ENCODE measurements at regions not wholly inside any gene's neighbourhood (a gene's known extent, or its start where the extent isn't known, plus 50 kb on each side); places are given as distances from the start of the nearest gene placed in this dataset.
"Not testable (repeated sequence)": the region's sequence is repeated elsewhere in the genome, so short reads cannot be mapped to it uniquely, and the experiment has no call there.

DNA sequence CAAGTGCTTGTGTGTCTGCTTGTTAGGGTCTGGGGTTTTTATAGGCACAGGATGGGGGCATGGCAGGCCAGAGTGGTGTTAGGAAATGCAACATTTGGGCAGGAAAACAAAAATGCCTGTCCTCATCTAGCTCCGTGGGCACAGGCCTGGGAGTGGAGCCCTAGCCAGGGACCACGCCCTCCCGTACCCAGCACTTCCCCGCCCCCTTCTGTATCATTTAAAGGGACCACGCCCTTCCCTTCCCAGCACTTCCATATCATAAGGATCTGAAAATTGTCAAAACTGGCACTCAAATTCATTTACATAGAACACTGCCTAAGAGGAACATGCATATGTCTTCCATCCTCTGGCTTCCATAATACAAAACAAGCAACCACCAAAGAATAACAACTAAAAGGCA is 185.8 kb downstream of the B3GLCT start:
- DNase-seq = no peak

DNA sequence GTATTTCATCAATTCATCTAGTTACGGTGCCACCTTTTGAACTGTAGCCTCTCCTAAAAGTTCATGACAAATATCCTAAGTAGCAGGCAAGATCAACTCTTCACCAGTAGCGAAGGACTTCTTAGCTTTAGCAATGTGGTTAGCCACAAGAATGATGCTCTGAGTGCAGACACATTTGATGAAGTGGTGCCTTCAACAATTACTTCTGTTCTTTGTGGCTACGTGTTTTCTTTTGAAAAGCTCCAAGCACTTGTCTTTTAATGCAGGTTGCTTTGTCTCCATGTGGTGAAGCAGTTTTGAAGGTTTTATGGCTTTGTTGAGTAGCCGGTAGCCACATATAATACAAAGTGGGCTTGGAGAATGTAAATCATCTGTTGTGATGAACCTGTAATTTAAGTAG is 194.7 kb downstream of the B3GLCT start:
- DNase-seq = peak in 1 of 2 experiments; percentile 2

DNA sequence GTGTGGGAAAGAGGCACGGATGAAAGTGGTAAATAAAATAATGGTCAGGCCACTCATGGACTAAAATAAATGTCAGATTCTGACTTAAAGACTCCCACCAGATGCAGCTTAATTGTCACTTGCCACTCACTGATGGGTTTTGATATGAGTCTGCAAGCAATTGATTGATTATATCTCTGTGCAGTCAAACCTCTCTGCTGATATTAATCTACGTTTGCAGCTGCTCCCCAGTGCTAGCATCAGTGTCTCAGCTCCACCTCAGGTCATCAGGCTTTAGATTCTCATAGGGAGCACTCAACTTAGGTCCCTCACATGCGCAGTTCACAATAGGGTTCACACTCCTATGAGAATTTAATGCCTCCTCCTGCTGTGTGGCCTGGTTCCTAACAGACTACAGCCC is 195.3 kb downstream of the B3GLCT start:
- no peak for DNase-seq

DNA sequence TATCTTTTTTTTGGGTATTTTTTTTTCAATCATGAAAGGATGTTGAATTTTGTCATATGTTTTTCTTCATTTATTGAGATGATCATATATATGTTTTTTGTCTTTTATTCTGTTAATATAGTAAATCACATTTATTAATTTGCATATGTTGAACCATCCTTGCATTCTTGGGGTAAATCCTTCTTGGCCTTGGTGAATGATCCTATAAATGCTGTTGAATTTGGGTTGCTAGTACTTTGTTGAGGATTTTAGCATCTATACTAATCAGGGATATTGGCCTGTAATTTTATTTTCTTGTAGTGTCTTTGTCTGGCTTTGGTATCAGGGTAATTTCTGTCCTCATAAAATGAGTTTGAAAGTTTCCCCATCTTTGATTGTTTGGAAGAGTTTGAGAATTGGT is 199.9 kb downstream of the B3GLCT start:
- no peak for DNase-seq

DNA sequence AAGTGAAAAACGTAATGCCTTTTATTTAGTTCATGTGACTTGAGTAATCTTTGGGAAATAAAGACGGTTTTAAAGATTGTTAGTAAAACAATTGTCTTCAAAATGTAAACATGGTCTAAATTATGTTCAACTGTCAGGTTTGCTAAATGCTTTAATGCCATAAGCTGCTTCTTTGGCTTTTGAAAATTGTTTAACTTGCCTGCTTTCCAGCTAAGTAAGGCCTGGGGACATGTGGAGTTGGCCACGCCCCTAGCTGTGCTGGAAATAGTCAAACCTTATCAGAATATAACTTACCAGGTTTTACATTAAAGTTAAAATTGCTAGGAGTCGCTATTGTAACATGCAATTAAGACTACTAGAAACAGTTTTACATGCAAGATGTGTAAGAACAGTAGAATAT is 203.9 kb downstream of the B3GLCT start:
- DNase-seq = not testable (repeated sequence)

DNA sequence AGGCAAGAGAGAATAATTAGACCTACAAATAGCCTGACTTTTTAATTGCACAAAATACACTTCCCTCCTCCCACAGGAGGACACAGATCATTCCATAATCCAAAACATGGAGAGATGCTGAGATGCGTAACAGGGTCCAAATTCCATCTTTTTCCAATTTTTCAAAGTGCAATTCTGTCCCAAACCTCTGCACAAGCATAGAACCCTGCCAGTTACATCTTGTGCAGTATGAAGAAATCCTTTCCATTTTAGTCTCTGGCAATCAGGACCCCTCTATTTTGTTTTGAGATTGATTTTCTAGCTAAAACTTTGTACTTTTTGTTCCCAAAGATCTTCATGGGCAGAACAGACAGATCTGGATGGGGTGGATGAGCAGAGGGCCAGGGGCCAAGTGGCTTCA is 209.2 kb downstream of the B3GLCT start:
- no peak for DNase-seq

DNA sequence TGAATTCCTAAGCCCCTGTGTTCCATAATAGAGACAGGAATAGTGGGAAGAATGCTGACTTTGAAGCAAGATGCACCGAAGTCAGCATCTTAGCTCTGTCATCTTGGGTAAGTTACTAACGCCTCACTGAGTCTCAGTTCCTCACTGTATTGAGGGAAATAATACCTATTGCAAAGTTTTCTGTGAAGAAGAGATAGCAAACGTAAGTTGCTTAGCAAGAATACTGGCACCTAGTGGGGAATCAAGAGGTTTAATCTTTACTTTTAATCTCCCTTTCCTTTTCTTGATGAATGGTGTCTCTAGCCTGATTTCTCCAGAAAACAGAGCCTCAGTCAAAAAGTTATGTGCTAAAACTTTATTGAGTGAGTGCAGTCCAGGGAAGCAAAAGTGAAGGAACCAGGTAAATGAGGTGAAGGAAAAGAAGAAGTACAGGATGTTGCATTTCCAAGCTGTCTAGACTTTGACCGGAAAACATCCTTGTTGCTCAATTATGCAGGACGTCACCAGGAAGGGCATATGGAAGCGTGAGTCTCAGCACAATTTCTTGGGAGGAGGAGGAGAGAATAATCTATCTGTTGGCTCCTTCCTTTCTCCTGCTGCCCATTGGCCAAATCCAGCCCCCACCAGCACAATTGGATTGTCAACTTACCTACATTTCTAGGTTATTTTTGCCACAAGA is 210.0 kb downstream of the B3GLCT start:
- no peak for DNase-seq

DNA sequence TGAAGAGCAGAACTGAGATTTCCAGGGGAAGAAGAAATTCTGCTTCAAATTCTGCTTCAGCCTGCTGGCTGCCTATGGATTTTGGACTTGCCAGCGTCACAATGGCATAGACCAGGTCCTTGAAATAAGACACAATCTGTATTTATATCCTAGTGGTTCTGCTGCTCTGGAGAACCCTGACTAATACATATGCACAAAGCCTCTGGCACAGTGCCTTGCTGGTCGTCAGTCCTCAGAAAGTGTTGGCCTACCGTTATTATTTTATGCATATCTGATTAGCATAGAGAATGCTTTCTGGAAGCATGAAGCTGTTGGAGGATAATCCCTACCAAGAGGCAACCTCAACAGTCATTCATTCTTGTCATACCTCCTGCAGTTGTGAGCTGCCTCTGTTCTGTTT is 213.7 kb downstream of the B3GLCT start:
- no peak for DNase-seq

DNA sequence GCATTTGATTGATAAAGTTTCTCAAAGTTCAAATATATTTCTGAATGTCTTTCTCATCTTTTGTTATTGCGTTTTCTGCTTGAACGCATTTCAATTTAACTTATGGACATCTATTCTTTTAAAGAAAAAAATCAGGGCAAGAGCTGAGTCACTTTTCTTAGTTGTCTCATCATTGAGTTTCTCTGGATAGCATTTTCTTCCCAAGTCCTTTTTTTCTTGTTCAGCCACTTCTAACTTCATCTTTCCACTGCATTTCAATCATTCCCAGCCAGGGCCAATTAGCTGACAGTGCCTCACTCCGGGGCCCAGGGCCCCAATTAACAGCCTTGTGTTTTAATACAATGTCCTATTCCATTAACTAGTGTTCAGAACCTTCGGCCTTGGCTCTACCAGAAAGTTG is 216.3 kb downstream of the B3GLCT start:
- no peak for DNase-seq

DNA sequence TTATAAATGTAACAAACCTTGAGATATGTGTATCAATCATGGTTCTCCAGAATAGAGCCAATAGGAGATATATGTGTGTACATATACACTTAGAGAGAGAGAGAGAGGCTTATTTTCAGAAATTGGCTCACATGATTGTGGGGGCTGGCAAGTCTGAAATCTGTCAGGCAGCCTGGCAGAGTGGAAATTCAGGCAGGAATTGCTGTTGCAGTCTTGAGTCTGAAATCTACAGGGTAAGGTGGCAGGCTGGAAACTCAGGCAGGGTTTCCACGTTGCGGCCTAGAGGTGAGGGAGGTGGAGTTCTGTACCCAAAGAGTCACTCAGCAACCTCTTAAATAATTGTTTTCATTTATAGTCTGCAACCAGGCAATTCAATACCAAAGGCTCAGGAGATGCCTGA is 218.4 kb downstream of the B3GLCT start:
- DNase-seq = no peak

DNA sequence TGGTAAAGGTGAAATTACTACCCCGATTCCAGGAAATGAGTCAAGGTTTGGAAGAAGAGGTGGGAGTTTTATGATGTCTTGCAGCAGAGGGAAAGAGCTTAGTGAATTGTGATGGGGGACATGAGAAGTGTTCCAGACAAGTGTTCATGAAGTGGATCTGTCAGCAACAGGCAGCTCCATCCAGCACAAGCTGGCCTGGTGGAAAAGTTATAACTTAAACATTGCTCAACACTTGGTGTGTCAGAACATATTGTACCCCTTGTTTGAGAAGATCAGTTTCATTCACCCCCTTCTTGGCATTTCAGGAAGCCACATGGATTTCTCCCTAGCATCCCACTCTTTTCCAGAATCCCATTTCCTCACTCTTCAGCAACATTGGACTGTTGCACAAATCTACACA is 222.0 kb downstream of the B3GLCT start:
- DNase-seq = no peak

DNA sequence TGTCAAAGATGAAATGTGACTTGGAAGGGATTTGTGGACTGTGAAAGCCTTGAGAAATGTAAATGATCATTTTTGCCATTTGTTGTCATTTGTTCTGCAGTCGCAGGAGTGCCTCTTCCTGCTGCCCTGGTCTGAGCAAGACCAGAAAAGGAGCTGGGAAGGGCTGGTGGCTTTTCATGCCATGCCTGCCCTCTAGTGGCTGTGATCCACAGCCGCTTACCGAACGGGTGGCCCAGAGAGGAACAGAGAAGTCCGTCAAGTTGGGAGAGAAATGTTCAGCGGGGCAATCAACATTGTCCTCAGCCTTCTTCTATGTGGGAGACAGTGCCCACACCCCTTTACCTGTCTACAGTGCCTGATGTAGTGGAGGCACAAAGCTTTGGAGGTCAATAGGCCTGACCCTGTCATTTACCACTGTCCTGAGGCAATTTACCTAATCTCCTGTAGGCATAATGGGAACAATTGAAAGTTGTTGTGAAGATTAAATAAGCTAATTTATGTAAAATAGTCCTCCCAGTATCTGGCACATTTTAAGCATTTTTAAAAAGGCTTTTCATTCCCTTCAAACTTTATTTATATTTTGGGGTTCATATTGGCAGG is 224.5 kb downstream of the B3GLCT start:
- peak in 1 of 2 experiments; percentile 26 for DNase-seq

DNA sequence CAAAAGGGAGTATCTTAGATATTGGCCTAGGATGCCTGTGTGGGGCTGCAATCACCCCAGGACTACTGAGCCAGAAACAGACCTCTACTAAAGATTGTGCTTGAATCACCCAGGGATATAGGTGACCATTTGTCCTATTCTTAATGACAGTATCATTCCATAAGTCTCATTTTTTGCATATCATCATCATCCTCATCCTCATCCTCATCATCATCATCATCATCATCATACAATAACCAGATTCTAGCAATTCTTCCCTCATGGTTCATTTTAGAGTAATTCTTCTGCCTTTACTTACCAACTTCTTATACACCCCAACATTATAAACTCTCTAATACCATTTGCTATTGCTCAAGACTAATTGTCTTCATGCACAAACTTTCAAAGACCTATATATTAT is 226.6 kb downstream of the B3GLCT start:
- no peak for DNase-seq

DNA sequence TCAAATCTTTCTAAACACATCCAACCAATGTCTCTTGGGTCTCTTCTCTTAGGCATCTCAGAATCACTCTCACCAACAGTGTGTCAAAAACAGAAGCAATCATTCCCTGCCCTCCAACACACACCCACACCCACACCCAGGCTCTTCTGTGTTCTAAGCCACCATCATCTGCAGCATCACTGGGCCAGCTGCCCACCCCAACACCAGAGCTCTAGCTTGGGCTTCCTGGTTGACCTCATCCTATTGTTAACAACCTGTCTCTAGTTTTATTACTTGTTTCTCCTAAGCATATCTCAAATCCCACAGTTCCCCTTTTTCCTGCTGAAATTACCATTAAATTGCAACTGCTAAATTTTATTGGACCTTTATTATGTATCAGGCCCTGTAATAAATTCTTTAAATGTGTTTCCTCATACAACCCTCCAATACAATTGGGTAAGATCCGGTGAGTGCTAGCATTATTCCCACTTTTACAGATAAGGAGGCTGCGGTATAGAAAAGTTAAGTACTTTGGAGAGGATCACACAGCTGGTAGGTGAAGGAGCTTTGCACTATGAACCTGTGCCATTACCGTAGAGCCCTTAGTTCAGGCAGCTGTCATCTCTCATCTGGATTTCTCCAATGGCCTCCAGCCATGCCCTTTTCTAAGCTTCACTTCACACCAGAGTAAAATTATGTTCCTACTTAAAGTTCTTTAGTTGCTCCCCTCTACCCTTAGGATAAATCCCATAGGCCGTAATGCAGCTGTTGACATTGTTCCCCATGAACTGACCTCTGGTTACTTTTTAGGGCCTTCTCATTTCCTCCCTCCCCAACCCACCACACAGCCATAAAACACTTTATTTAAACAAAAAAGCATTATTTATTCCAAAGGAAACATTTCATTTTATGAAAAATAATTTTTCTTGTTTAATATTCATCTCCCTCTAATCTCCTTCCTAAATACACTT is 227.7 kb downstream of the B3GLCT start:
- no peak for DNase-seq

DNA sequence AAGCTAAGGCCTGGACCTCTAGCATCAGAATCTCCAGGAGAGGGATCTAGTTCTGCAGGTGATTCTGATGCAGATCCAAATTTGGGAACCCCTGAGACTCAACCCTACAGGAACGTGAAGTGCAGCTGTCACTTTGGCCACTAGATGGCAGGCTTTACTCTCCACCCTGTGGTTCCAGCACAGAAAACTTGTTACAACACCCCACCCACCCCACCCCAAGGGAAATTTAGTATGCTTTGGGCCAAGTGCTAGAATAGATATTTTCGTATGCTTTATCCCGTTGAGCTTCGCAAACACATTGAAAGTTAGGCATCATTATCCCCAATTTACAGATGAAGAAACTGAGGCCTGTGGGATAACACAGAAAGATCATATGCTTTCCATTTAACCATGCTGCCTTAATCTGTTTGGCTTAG is 232.0 kb downstream of the B3GLCT start:
- peak; percentile 4 to 12 for DNase-seq

DNA sequence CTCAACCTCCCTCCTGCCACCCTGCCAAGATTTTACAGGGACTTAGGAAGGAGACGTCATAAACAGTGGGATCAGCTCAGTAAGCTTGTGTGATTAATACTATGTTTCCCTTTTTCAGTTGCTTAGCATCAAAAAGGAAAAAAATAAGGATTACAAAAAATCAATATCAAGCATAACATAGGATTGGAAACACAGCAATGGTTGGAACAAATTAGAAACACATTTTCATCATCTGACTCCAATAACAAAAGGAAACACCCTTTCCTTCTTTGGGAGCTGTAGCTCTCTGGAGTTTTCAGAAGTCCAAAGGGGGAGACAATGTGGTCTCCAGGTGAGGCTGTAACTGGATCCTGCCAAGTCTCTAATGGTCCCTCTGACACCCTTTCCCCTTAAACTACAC is 233.4 kb downstream of the B3GLCT start:
- DNase-seq = no peak

DNA sequence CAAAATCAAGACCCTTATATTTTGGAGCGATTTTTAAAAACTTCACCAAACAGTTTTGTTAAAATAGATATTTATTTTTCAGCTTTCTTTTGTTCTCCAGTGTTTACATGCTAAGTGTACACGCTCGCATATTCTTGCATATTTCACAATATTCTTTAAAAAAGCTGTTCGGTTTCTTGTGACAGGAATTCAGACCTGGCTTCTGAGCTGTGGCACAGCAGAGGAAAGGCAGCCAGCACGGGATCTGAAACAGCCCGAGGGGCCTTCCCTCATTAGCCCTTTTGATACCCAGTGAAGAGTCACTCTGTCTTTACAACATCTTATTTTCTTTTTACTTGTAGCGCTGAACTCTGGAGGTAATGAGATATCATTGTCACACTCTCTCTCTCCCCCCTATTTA is 234.0 kb downstream of the B3GLCT start:
- DNase-seq = no peak

DNA sequence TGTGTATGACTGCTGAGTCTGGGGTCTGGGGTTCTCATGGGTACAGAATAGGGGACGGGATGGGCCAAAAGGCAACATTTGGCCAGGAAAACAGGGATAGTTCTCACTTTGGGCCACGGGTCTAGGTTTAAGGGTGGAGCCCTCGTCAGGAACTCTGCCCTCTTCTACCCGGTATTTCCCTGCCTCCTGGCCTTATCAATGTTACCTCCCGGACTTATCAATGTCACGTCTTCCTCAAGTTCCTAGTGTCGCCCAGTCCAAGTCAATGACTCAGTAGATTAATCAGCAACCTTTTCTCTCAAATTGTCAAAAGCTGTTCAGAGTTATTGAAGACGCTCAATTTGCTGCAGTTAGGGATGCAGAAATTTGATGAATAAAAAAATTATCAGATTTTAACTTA is 234.8 kb downstream of the B3GLCT start:
- DNase-seq = no peak

DNA sequence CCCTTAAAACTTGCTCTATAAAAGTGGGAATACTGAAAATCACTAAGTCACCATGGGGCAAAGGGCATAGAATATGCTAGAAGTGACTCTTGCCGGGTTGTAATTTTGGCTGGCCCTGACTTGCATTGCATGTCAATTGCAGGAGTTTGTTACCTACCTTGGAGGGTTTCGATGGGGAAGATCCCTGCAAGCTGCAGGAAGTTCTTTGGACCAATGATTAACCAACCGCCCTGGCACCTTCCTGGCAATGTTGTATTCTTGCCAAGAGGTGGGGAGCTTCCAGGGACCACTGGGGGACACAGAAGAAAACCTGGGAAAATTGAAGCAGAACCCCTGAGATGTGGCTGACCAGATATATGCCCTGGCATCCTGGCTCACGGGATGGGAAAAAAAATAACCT is 235.8 kb downstream of the B3GLCT start:
- no peak for DNase-seq

DNA sequence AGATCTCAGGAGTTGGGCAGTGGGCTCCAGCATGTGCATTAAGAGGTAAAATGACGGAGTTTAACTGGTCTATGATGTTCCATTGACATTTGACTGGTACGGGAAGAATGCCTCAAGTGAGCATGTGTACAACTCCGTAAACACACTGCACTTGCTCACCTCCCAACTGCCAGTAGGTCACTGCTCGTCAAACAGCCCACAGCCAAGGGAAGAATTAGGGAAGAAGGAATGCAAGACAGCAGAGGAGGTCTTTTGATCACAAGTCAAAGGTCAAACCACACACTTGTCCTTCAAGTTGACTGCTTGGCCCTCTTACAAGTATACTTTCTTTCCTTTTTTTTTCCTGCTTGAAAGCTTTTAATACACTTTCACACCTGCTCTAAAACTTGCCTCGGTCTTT is 236.7 kb downstream of the B3GLCT start:
- DNase-seq = no peak

DNA sequence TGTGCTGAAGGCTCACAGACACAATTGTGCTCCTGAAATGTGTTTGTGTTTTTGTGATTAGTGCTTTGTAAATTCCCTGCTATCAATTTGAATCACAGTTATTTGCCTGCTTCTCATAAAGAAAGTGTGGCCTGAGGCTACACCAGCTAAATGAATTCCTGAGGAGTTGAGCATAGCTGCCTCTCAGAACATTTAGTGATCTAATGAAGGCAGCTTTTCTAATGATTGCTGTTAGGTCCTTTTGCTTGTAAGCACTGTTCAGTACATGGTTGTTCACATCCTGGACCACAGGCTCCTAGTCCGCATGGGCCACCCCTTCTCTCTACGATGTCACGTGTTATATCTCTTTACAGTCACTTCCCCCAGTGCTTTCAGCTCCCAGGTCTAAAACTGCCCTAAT is 238.2 kb downstream of the B3GLCT start:
- no peak for DNase-seq

DNA sequence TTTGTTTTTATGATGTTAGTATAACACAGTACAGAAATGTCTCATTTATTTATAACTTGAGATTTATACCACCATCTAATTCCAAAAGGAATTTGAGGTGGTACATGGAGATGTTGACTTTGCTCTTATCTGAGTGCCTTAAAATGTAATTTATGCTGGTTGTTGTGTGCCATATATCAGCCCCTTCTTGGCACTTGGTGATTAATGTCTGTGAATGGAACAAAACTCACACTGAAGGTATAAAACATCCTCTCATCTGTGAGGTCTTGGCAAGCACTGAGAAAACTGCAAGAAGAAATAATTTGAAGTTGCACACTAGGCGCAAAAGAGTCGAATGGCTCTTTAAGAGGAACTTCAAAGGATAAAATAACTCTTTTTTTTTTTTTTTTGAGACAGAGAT is 240.4 kb downstream of the B3GLCT start:
- DNase-seq = no peak

DNA sequence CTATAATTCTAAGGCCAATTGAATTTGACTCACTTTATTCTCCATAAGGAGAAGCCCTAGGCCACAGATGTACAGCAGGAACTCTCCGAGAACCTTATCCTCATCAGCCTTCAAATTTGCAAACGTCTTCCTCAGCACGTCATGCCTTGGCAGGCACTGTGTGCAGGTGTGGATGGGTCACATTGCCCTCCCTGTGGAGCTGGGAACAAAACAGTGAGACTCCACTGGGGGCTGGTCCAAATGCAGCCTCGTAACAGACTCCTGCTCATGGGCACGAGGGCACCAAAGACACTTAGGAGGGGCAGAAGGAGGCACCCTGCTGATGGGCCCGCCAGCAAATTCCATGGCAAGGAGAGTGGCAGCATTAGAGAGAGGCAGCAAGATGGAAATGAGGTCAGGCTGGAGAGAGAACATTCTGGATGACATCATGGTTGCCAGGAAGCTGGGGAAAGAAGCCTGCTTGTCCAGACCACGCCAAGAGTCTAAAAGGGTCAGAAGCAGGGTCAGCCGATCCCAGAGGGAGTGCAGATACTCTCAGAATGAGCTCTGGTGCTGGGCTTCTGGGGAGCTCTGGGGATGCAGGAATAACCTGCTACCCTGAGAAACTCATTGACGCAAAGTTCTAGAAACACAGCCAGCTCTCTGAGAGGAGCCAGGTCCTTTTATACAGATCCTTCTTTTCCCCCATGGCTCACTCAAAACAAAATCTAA is 242.2 kb downstream of the B3GLCT start:
- DNase-seq = no peak
